GM13976 (cell line): ENCODE measurements at regions not wholly inside any gene's neighbourhood (a gene's known extent, or its start where the extent isn't known, plus 50 kb on each side); places are given as distances from the start of the nearest gene placed in this dataset.
"Not testable (repeated sequence)": the region's sequence is repeated elsewhere in the genome, so short reads cannot be mapped to it uniquely, and the experiment has no call there.

Experiments
- DNase-seq: peaks from one replicate; pipeline ENCODE4 v3.0.0; 2012; ENCODE audit warnings: low spot score
- in situ Hi-C: fragments of 300-500 bp; cut with MboI; formaldehyde crosslinking; loops from one replicate; pipeline ENCODE4 v1.12.0; 2022; ENCODE audit warnings: low sequenced_read_pairs, mixed read lengths, inconsistent platforms; ENCODE audit not compliant: unreplicated experiment
- TF ChIP-seq, protein P1 (sequence below): IDR thresholded peaks from 2 replicates; pipeline ENCODE4 v1.5.1; 2012; ENCODE audit warnings: borderline replicate concordance, mild to moderate bottlenecking; ENCODE audit not compliant: insufficient read depth; ENCODE audit errors: extremely low read depth, missing control alignments, control extremely low read depth

DNA sequence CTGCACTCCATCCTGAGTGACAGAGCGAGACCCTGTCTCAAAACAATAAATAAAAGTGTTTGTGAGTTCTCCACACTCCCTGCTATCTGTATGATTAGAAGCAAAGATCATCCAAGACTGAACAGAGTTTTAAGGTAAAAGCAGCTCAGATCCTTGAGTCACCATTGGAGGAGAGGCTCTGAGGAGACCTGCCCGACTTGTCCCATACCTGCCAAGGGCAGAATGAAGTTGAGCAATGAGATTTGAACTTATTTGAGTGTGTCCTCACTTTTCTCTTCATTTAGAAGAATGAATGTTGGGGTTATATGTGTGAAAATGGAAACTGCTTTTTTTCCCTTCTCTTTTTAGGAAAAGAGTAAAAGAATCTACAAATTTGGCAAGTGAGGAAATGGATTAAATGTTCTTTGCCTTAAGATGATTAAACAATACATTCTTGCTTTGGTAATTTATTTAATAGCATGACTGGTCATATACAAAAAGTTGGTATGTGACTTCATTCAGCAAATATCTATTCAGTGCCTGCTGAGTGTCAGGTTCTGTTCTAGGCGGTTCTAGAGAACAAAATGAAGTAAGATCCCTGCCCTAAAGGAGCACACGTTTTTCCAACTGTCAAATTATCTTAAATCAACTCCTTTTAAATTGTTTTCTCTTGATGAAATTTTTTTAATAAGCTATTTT lies 195.7 kb downstream of the ALDH8A1 start:
- in situ Hi-C loops, result no loop called here
- DNase-seq, result no peak

DNA sequence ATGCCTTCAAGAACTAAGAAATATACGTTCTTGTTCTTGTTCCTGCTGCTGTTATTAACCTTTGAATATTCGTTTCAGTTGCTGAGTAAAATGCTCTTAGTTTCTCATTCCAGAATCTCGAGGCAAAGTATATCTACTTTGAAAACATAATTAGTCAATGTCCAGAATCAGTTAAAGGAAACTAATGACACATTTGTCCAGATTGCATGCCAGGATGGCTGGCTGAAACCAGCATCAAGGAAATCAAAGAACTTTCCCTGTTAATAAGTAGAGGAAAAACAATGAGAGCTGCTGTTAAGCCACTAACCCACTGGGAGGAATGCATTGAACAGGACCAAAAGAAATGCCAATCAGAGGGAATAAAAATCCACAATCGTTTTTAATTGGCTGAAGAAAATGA lies 196.9 kb downstream of the ALDH8A1 start:
- TF ChIP-seq, protein P1, sequence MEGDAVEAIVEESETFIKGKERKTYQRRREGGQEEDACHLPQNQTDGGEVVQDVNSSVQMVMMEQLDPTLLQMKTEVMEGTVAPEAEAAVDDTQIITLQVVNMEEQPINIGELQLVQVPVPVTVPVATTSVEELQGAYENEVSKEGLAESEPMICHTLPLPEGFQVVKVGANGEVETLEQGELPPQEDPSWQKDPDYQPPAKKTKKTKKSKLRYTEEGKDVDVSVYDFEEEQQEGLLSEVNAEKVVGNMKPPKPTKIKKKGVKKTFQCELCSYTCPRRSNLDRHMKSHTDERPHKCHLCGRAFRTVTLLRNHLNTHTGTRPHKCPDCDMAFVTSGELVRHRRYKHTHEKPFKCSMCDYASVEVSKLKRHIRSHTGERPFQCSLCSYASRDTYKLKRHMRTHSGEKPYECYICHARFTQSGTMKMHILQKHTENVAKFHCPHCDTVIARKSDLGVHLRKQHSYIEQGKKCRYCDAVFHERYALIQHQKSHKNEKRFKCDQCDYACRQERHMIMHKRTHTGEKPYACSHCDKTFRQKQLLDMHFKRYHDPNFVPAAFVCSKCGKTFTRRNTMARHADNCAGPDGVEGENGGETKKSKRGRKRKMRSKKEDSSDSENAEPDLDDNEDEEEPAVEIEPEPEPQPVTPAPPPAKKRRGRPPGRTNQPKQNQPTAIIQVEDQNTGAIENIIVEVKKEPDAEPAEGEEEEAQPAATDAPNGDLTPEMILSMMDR, result no peak
- in situ Hi-C loops, result no loop called here
- DNase-seq, result no peak

More for the DNA sequence above, 195.7 kb downstream of the ALDH8A1 start:
- TF ChIP-seq, protein P1, result no peak

DNA sequence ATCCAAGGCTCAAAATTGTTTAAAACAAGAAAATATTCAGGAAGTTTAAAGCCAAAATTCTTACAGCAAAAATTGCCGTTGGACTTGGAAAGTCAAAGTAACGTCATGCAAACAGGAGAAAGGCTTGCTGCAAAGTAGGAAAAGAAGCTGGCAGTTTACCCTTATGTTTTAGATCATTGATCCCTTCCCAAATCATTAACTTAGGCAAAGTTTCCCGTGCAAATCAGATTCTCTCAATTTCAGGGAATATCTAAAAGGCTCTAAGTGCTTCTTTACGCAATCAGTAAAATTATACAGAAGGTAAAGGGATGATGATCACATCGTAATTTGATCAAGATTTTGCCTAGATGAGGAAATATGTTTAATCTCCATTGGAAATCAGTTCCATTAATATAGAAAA lies 197.5 kb downstream of the ALDH8A1 start:
- in situ Hi-C loops, result no loop called here
- no peak for DNase-seq
- TF ChIP-seq, protein P1, result no peak

DNA sequence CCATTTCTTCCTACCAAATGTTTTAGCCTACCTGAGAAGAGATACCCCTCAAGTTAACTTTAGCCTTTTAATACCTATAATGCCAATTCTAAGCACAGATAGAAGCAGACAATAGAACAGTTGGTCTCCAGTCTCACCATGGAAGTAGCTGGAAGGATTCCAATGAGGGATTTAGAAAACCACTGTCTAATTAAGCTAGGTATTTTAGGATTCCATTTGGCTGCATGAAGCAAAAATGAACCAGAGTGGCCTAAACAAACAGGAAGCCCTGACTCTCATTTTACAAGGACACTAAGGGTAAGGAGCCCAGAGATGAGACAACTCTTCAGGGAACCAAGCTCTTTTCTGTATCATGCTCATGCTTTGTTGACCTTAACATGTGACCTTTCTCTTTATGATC lies 199.2 kb downstream of the ALDH8A1 start:
- DNase-seq, result no peak
- in situ Hi-C loops, result no loop called here
- TF ChIP-seq, protein P1, result no peak

DNA sequence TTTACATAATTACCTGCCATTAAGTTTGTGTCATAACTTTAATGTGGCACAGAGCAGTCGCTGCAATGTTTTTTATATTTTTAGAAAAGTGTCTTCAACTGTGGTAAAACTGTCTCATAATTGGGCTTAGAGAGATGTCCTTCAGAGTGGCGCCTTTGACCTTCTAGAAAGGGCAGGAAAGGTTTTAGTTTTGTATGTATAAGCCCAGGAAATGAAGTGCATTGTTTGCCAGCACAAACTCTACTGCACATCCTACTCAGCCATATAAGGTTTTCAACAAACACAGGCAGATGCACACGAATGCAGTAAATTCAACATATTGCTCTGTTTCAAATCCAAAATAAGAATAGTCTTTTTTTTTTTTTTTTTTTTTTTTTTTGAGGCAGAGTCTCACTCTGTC lies 201.4 kb downstream of the ALDH8A1 start:
- no peak for DNase-seq
- TF ChIP-seq, protein P1, result no peak
- in situ Hi-C loops, result no loop called here

DNA sequence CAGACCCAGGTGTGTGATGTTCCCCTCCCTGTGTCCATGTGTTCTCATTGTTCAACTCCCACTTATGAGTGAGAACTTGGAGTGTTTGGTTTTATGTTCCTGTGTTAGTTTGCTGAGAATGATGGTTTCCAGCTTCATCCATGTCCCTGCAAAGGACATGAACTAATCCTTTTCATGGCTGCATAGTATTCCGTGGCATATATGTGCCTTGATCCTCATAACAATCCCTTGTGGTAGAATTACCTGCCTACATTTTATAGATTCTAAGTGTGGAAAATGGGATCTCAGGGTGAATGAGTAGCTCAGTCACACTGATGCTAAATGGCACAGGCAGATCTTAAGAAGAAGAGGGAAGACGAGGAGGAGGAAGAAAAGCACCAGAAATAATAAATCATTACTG lies 202.7 kb downstream of the ALDH8A1 start:
- in situ Hi-C loops, DNase-seq: not testable (repeated sequence)

DNA sequence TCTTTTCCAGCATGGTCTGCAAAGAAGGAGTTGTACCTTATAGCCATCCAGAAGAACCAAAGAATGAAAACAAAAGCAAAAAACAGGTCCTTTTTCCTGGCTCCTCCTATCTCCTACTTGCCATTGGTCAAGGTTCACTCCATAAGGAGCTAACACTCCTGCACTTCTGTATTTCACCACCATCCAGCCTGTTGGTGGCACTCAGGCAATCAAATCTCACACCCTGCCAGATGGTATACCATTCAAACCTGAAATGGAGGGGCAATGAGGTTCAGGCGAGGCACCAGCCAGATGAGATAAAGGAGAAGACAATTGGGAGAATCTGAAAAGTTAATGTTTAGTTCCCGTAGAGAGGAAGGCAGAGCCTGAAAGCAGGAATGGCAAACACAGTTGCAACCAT lies 203.8 kb downstream of the ALDH8A1 start:
- in situ Hi-C loops, result no loop called here
- DNase-seq, result no peak

DNA sequence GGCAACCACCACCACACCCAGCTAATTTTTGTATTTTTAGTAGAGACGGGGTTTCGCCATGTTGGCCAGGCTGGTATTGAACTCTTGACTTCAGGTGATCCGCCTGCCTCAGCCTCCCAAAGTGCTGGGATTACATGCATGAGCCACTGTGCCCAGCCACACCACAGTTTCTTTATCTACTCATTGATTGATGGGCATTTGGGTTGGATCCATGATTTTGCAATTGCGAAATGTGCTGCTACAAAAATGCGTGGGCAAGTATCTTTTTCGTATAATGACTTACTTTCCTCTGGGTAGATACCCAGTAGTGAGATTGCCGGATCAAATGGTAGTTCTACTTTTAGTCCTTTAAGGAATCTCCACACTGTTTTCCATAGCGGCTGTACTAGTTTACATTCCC lies 204.7 kb downstream of the ALDH8A1 start:
- in situ Hi-C loops, result not testable (repeated sequence)

More for the DNA sequence above, 203.8 kb downstream of the ALDH8A1 start:
- TF ChIP-seq, protein P1, result no peak

More for the DNA sequence above, 204.7 kb downstream of the ALDH8A1 start:
- DNase-seq, result not testable (repeated sequence)
